ENCODE measurements at regions not wholly inside any gene's neighbourhood (a gene's known extent, or its start where the extent isn't known, plus 50 kb on each side); places are given as distances from the start of the nearest gene placed in this dataset.

- H3K4me1 ChIP-seq (ENCODE audit: insufficient read depth, low read length) = no peaks in the 10 kb centered on the region
- H3K36me3 ChIP-seq (ENCODE audit: insufficient read depth, low read length) = no peaks in the 10 kb centered on the region
- intact Hi-C loops (cut with DNase I, micrococcal nuclease) = no loop called here
- no peaks in the 10 kb centered on the region for H3K9me3 Mint-ChIP-seq
- no peak overlapping the region for H3K4me3 ChIP-seq (ENCODE audit: low read length)
- TF ChIP-seq CTCF (IDR thresholded peaks at IDR 0.05) = no peak
- no peaks in the 10 kb centered on the region for H3K36me3 Mint-ChIP-seq (ENCODE audit: low read depth)
- H3K27me3 ChIP-seq (ENCODE audit: control insufficient read depth in 1 of 2, insufficient read depth in 2 of 2, low read length in 2 of 2) = no peaks in the 10 kb centered on the region
- POLR2A ChIA-PET = no interaction called here
- peaks cover 25% of the 10 kb centered on the region for H3K27me3 Mint-ChIP-seq
- H3K4me1 Mint-ChIP-seq (ENCODE audit: low read depth) = no peaks in the 10 kb centered on the region
- H3K27ac ChIP-seq (ENCODE audit: low read depth in 1 of 2, low read length in 2 of 2) = no peak overlapping the region
- ATAC-seq (ENCODE audit: poor library complexity) (no peak), DNase-seq (no peak)
- H3K4me3 Mint-ChIP-seq = no peak overlapping the region
- H3K9me3 ChIP-seq (ENCODE audit: control insufficient read depth in 1 of 2, insufficient read depth in 1 of 2, low read length in 2 of 2) = peaks cover 0 to 7% of the 10 kb centered on the region in 2 experiments
- CTCF ChIA-PET = no interaction called here
- H3K27ac Mint-ChIP-seq = no peak overlapping the region
Observed at GRCh38 chr10:2208106-2208505, 470.8 kb upstream of the ADARB2 start.

DNA sequence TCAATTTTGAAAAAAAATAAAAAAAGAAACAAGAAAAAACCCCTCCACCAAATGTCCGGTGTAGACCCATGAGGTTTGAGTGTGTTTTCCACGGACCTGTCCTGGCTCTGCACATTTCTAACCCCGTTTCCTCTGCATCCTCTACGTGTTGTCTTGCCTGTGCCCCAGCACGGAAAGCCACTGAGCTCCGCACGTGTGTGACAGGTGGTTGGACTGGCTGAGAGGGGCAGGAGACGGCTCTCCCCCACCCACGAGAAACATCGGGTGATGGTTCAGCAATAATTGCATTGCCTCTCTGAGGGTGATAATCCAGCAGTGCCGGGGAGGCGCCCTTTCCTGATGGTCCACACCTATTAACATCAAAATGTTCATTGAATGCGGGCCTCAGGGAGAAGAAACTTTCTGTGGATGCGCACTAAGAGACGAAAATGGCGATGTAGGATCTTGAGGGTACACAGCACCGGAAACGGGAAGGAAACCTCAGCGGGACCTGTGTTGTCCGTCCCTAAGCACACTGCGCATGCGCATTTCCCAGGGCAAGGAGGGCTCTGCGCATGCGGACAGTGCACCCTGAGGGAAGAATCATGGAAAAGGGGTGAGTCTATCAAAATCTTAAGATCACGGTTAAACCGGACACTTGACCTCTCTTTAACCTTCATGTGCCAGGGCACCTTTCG, 470.1 kb upstream of the ADARB2 start:
- H3K4me3 Mint-ChIP-seq = no peak overlapping the region
- Histone ChIP-seq H3K27me3 (ENCODE audit: control insufficient read depth in 1 of 2, insufficient read depth in 2 of 2, low read length in 2 of 2) (no peaks in the 10 kb centered on the region), H3K27ac (ENCODE audit: low read depth in 1 of 2, low read length in 2 of 2) (no peak overlapping the region), H3K4me1 (ENCODE audit: insufficient read depth, low read length) (no peaks in the 10 kb centered on the region), H3K36me3 (ENCODE audit: insufficient read depth, low read length) (no peaks in the 10 kb centered on the region), H3K4me3 (ENCODE audit: low read length) (no peak overlapping the region), H3K9me3 (ENCODE audit: control insufficient read depth in 1 of 2, insufficient read depth in 1 of 2, low read length in 2 of 2) (peaks cover 0 to 9% of the 10 kb centered on the region in 2 experiments)
- H3K27me3 Mint-ChIP-seq = peaks cover 19% of the 10 kb centered on the region
- TF ChIP-seq CTCF (IDR thresholded peaks at IDR 0.05) = no peak
- POLR2A ChIA-PET = no interaction called here
- no peaks in the 10 kb centered on the region for H3K36me3 Mint-ChIP-seq (ENCODE audit: low read depth)
- no peaks in the 10 kb centered on the region for H3K4me1 Mint-ChIP-seq (ENCODE audit: low read depth)
- no peak for DNase-seq
- CTCF ChIA-PET = no interaction called here
- no peaks in the 10 kb centered on the region for H3K9me3 Mint-ChIP-seq
- intact Hi-C loops (cut with DNase I, micrococcal nuclease) = no loop called here
- H3K27ac Mint-ChIP-seq = no peak overlapping the region
- no peak for ATAC-seq (ENCODE audit: poor library complexity)

DNA sequence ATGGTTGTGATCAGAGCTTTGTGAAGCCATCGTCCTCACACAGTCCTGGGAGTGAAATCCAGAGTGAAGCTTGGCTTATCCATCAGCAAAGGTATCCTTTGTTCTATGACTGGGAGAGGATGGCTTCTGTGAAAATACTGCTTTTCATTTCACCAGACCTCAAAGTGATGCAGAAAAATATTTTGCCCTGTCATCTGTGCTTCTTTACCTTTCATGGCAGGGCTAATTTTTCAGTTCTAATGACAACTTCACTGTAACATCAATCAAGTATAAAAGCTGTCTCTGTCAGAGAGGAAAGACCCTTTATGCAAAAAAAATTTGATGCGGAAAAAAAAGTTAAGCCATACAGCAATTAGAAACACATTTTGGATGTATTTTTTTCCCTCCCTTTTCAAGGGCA, 468.1 kb upstream of the ADARB2 start:
- Mint-ChIP-seq H3K36me3 (ENCODE audit: low read depth) (no peaks in the 10 kb centered on the region), H3K27me3 (peaks cover 15% of the 10 kb centered on the region), H3K9me3 (no peaks in the 10 kb centered on the region), H3K4me3 (no peak overlapping the region), H3K27ac (no peak overlapping the region), H3K4me1 (ENCODE audit: low read depth) (no peaks in the 10 kb centered on the region)
- no peaks in the 10 kb centered on the region for H3K4me1 ChIP-seq (ENCODE audit: insufficient read depth, low read length)
- H3K27ac ChIP-seq (ENCODE audit: low read depth in 1 of 2, low read length in 2 of 2) = no peak overlapping the region
- no peaks in the 10 kb centered on the region for H3K27me3 ChIP-seq (ENCODE audit: control insufficient read depth in 1 of 2, insufficient read depth in 2 of 2, low read length in 2 of 2)
- intact Hi-C loops (cut with DNase I, micrococcal nuclease) = no loop called here
- peaks cover 0 to 4% of the 10 kb centered on the region in 2 experiments for H3K9me3 ChIP-seq (ENCODE audit: control insufficient read depth in 1 of 2, insufficient read depth in 1 of 2, low read length in 2 of 2)
- no peak for TF ChIP-seq CTCF (IDR thresholded peaks at IDR 0.05)
- ATAC-seq (ENCODE audit: poor library complexity) = no peak
- no peak overlapping the region for H3K4me3 ChIP-seq (ENCODE audit: low read length)
- no peaks in the 10 kb centered on the region for H3K36me3 ChIP-seq (ENCODE audit: insufficient read depth, low read length)
- ChIA-PET CTCF (no interaction called here), POLR2A (no interaction called here)
- no peak for DNase-seq
